GM19023 (cell line): ENCODE measurements at regions not wholly inside any gene's neighbourhood (a gene's known extent, or its start where the extent isn't known, plus 50 kb on each side); places are given as distances from the start of the nearest gene placed in this dataset.
"Not testable (repeated sequence)": the region's sequence is repeated elsewhere in the genome, so short reads cannot be mapped to it uniquely, and the experiment has no call there.

Experiments used
- ATAC-seq: cut with Tn5 transposase; IDR thresholded peaks from one replicate; pipeline ENCODE4 v1.9.1; 2021; ENCODE audit warnings: mild to moderate bottlenecking, moderate library complexity; ENCODE audit not compliant: unreplicated experiment

DNA sequence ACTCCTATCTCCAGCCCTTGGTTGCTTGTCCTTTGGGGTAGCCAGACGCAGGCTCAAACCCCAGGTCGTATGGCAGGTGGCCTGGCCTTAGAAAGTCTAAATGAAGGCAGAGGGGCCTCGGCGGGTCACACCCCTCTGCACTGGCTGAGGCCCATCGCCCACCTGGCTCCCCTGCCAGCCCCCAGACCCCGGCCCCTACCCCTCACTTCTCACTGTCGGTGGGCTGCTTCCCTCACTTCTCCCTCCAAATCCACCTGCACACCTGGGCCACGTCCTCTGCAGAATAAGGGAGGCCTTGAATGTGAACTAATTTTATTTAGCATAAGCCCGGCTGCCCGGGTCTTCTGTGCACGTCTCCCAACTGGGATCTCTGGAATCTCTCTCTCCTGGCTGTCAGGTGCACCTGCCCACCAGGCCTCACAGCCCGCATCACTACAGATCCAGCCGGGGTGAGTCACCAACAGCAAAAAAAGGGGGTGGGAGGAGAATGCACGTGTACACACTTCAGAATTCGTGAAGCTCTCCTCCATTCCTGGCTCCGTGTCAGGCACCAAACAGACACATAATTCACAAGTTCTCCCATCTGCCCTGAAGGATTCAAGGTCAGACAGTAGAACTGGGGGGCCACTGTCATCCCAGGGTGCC lies 107.5 kb upstream of the SIM2 start:
- ATAC-seq, result no peak

DNA sequence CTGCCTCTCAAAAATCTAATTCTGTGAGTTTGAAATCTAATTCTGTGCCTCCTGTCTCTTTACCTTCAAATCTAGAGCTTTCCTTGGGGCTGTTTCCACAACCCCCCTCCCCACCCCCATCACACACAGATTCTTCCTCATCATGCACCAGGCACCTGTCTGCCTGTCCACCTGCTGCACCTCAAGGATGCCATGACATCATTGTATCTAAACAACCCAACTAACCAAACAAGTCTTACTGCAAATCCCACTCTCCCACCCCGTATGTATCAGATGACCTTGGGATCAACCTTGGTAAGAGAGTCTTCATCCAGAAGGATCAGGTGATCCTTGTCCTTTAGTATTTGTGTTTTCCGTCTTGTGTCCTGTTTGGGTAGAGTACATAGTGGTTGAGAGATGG lies 102.7 kb upstream of the SIM2 start:
- ATAC-seq, result no peak

GRCh38 chr21:36601362-36601761 lies 97.6 kb upstream of the SIM2 start:
- ATAC-seq, result no peak

DNA sequence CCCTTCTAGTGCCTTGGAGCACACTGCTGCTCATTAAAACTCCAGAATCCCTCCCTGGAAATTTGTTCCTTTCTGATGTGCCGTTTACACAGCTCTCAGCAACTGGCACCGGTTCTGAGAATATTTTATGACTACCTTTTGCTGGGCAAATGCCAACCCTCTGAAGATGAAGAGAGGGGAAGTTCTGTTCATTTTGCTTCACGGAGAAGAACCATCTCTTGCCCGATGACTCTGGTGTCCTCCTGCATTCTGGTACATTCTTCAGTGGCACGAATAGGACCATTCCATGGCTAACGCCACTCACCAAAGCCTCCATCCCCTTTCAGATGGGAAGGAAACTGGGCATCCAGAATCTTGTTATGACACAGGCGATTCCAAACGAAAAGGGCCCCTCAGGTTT lies 96.2 kb upstream of the SIM2 start:
- no peak for ATAC-seq

- no peak for ATAC-seq
Measured at GRCh38 chr21:36603221-36603620, 95.7 kb upstream of the SIM2 start.

DNA sequence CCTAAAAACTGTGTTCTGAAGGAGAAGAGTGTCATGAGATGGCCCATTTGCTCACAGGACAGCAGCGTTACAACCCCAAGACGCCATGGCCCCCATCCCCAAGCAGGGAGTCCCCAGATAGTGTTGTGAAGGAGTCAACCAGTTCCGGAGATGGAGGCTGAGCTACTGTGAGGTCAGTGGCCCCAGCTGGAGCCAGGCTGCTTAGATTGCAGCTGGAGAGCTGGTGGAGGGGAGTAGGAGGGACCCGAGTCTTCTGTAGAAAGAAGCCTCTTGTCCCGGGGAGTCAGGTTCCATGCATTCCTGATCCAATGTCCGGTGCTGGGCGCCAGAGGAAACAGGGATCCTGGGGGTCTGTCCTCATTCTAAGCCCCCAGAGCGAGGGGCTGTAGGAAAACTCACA lies 93.5 kb upstream of the SIM2 start:
- no peak for ATAC-seq

- no peak for ATAC-seq
Measured at GRCh38 chr21:36606287-36606982, 92.5 kb upstream of the SIM2 start.

DNA sequence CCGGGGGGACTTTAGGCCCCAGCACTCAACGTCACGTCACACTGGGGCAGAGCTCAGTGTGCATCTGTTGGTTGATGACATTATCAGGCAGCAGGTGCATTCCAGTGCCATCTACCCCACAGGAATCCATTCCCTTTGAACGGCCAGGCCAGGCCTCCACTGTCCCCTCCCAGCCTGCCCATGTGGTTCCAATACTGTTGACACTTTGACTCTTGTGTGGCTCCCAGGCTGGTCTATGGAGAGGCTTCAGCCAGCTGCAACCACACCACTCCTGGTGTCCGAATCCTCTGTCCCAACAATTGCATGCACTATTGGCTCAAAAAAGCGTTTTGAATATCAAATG lies 92.0 kb upstream of the SIM2 start:
- no peak for ATAC-seq

- ATAC-seq, result no peak
Measured at GRCh38 chr21:36608041-36608896, 90.6 kb upstream of the SIM2 start.

GRCh38 chr21:36608897-36609225 lies 90.1 kb upstream of the SIM2 start:
- ATAC-seq, result no peak

DNA sequence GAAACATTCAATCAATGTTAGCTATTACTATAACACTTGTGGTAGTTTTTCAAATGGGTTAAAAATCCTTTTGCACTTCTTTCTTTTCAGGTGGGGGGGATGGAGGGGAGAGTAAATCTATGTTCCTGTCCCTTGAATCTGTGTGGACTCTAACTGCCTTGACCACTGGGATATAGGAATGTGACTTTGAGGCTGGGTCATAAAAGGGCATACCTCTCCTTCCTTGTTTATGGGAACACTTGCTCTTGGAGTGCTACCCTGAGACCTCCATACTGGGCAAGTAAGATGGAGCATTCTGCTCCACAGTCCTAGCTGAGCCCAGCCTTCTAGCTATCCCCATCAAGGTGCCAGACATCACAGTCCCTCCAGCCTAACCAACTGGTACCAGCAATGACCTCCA lies 89.3 kb upstream of the SIM2 start:
- ATAC-seq, result no peak

- ATAC-seq, result no peak
Measured at GRCh38 chr21:36610201-36610600, 88.7 kb upstream of the SIM2 start.

- no peak for ATAC-seq
Measured at GRCh38 chr21:36610935-36611334, 88.0 kb upstream of the SIM2 start.

DNA sequence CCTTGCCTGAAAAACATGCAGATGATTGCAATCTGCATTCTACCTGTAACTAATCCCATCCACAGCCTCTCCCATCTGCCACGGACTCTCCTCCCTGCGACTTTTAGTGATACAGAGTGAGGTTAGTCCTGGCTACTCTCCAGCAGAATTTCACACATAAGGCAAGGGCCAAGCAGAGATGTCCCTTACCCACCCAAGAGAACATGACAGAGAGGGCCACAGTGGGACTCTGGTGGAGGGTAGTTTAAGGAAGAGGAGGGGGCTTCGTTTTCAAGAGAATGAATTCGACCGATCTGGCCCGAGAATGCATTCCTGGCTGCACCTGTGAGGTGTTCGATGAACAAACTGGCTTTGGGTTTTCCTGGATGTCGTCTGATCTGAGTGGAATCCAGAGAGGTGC lies 87.5 kb upstream of the SIM2 start:
- no peak for ATAC-seq

DNA sequence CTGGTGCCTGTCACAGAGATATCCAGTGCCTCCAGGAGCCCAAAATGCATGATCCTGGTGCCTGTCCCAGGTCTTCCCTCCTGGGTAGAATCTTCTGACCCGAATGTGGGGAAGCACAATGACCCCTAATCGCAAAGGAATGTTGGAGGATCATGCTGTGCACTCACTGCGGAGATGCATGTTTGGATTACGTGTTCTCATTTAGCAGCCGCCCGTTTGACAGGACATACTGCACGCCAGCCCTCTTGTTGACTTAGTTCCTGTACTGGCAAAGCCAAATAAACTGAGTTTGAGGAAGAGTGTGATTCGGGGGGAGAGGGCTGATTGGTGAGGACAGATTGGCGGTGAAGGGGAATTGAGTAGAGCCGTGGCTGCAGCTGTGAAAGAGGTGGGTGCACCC lies 85.9 kb upstream of the SIM2 start:
- no peak for ATAC-seq

GRCh38 chr21:36613554-36613953 lies 85.4 kb upstream of the SIM2 start:
- no peak for ATAC-seq

DNA sequence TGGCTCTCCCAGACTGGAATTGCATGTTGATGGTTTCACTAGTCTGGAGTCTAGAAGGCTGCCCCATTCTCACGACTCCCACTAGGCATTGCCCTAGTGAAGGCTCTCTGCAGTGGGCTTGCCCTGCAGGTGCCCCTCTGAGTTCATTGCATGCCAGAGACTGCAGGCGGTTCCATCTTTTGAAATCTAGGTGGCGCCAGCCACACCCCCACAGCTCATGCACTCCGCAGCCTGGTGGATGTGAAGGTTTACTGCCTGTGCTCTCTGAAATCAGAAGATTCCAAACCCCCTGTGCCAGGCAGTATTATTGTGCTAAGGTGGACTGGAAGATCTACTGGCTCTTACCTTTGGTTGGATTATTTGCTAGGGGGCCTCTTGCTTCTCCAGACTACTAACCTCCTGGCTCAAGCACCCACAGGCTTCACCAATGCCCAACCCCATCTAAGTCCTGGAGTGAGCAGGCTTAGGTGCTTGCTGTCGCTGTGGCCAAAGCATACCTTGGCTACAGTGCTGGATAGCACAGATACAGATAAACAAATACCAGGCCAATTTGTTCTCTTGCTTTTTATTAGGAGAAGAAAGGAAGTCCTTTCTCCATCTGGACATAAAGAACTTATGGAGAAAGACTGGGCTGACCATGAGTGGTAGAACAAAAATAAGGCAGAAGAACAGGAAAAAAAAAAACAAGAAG lies 83.5 kb upstream of the SIM2 start:
- ATAC-seq, result no peak

GRCh38 chr21:36616773-36617172 lies 82.1 kb upstream of the SIM2 start:
- ATAC-seq, result not testable (repeated sequence)

- ATAC-seq, result not testable (repeated sequence)
Measured at GRCh38 chr21:36621794-36622193, 77.1 kb upstream of the SIM2 start.

DNA sequence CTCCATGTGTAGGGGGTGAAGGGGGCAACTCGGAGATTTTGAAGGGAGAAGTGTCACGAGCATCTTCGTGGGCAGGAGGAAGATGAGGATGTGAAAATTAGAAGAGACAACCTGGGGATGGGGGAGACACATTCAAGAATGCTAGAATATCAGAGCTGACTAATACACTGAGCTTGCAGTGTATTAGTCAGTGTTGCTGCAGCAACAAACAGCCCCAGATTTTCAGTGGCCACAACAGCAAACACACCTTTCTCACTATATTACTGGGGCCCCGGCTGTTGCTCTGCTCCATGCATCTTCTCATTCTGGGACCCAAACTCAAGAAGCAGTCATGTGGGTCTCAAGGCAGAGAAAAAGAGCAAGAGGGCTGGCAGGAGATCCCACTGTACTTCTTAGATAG lies 74.8 kb upstream of the SIM2 start:
- ATAC-seq, result no peak

- no peak for ATAC-seq
Measured at GRCh38 chr21:36626791-36627190, 72.1 kb upstream of the SIM2 start.

- no peak for ATAC-seq
Measured at GRCh38 chr21:36627242-36627641, 71.7 kb upstream of the SIM2 start.
